ENCODE measurements at regions not wholly inside any gene's neighbourhood (a gene's known extent, or its start where the extent isn't known, plus 50 kb on each side); places are given as distances from the start of the nearest gene placed in this dataset.

DNA sequence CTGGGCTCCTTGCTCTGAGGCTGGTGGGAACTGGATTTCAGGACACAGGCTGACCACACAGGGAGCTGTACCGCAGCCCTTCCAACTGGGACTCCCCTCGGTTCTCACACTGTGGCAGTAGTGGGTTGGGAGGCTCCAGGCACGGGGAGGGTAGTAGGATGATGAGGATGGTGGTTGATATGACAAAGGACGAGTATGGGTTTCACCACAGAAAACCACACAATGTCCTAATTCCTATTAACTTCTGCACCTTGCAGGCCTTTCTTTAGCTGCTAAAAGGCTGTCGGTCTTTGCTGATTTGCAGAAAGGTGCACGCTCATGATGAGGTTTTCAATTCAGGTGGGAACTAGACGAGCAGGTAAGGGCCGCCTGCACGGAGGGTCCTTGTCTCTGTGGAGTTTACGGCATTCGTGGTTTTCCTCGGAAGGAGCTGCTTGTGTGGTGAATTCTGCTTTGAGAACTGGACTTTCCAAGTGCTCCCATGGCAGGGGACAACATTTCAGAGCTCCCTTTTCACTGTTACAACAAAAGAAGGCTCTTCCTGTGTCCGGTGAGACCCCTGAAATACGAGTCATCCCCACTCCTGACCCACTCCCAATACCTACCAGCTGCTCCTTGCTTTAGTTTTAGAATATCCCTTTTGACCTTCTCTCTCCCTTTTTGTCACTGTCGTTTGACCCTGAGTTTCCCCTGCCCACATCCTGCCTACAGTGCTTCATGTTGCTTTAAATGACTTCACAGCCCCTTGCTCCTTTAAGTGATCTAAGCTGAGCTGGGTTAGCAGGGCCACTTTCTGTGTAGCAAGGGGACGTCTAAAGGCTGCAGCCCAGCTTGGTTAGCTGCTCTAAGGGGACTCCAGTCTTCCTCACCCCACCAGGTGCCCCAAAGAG, 125.1 kb downstream of the MRPS6 start:
- no peaks in the 10 kb centered on the region for H3K9me3 ChIP-seq (ENCODE audit: control insufficient read depth, insufficient read depth, low read length)
- TF ChIP-seq, protein P1, sequence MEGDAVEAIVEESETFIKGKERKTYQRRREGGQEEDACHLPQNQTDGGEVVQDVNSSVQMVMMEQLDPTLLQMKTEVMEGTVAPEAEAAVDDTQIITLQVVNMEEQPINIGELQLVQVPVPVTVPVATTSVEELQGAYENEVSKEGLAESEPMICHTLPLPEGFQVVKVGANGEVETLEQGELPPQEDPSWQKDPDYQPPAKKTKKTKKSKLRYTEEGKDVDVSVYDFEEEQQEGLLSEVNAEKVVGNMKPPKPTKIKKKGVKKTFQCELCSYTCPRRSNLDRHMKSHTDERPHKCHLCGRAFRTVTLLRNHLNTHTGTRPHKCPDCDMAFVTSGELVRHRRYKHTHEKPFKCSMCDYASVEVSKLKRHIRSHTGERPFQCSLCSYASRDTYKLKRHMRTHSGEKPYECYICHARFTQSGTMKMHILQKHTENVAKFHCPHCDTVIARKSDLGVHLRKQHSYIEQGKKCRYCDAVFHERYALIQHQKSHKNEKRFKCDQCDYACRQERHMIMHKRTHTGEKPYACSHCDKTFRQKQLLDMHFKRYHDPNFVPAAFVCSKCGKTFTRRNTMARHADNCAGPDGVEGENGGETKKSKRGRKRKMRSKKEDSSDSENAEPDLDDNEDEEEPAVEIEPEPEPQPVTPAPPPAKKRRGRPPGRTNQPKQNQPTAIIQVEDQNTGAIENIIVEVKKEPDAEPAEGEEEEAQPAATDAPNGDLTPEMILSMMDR (IDR thresholded peaks at IDR 0.05; ENCODE audit: low read depth, low read length): no peak
- ChIA-PET CTCF (interaction anchor here (0.5 to 1.5 kb wide), 2 partner anchors 275 to 365 kb away, joined by 3 to 7 read pairs; no protein-coding TSS in a partner anchor), POLR2A (interaction anchor here (0.6 kb wide), 1 partner anchor 253 kb away, joined by 7 read pairs; no protein-coding TSS in a partner anchor)
- H3K27ac ChIP-seq (ENCODE audit: low read depth, low read length): no peak overlapping the region
- no peak overlapping the region for H3K4me3 ChIP-seq (ENCODE audit: low read depth, low read length)
- no peak for DNase-seq (ENCODE audit: low read depth, low spot score)
- H3K27me3 ChIP-seq (ENCODE audit: control insufficient read depth, insufficient read depth, low read length): no peaks in the 10 kb centered on the region

DNA sequence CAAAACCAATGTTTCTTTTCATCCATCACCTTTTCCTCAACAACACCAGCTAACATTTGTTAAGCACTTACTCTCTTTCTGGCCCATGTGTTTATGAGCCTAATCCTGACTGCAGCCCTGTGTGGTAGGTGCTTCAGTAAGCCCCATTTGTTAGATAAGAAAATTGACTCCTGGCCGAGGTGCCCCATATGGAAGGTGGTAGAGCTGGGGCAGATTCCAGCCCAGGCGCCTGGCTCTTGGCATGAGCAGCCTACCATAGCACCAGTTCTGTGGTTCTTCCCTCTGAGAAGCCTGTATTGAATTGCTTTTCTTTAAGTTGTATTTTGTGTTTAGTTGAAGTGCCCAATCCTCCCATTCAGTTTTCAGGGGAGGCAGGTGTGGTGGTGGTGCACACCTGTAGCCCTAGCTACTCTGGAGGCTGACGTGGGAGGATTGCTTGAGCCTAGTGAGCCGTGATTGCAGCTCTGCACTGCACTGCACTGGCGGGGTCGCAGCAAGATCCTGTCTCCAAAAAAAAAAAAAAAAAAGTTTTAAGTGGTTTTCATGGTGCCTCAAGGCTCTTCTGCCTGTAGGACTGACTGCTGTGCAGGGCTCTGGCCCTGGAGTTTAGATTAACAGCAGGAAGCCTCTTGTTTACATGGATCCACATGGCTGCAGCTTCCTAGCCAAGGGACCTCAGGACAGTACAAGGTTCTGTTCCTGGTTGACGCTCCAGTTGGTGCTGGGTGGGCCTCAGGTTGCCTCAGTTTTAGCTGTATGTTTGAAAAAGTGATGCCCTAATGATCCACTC, 125.9 kb downstream of the MRPS6 start:
- TF ChIP-seq, protein P1 (IDR thresholded peaks at IDR 0.05; ENCODE audit: low read depth, low read length): no peak
- no peak overlapping the region for H3K27ac ChIP-seq (ENCODE audit: low read depth, low read length)
- no peak for DNase-seq (ENCODE audit: low read depth, low spot score)
- H3K4me3 ChIP-seq (ENCODE audit: low read depth, low read length): no peak overlapping the region
- ChIA-PET POLR2A (interaction anchor here (0.6 kb wide), 1 partner anchor 254 kb away, joined by 7 read pairs; no protein-coding TSS in a partner anchor), CTCF (interaction anchor here (0.5 to 1.5 kb wide), 3 partner anchors 90 to 365 kb away, joined by 3 to 7 read pairs (median 3); no protein-coding TSS in a partner anchor)
- no peaks in the 10 kb centered on the region for H3K27me3 ChIP-seq (ENCODE audit: control insufficient read depth, insufficient read depth, low read length)
- no peaks in the 10 kb centered on the region for H3K9me3 ChIP-seq (ENCODE audit: control insufficient read depth, insufficient read depth, low read length)

DNA sequence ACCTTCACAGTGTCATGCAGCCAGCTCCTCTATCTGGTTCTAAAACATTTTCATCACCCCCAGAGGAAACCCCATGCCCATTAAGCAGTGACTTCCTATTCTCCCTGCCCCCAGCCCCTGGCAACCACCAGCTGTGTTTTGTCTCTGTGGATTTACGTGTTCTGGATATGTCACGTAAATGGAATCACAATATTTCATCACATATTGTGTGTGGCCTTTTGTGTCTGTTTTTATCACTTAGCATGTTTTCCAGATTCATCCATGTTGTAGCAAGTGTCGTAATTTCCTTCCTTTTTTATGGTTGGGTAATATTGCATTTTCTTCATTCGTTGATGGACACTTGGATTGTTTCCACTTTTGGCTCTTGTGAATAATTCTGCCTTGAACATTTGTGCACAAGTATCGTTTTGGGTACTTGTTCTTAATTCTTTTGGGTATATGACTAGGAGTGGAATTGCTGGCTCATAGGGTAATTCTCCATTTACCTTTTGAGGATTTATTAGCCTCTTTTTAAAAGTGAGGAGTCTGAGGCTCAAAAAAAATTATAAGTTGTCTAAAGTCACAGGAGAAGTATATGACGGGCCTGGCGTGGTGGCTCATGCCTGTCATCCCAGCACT, 127.0 kb downstream of the MRPS6 start:
- H3K9me3 ChIP-seq (ENCODE audit: control insufficient read depth, insufficient read depth, low read length): no peaks in the 10 kb centered on the region
- no peaks in the 10 kb centered on the region for H3K27me3 ChIP-seq (ENCODE audit: control insufficient read depth, insufficient read depth, low read length)
- H3K4me3 ChIP-seq (ENCODE audit: low read depth, low read length): no peak overlapping the region
- CTCF ChIA-PET: interaction anchor here (1.2 to 2.1 kb wide), 4 partner anchors 17 to 277 kb away, joined by 3 to 46 read pairs (median 6); no protein-coding TSS in a partner anchor
- TF ChIP-seq, protein P1 (IDR thresholded peaks at IDR 0.05; ENCODE audit: low read depth, low read length): no peak
- no peak for DNase-seq (ENCODE audit: low read depth, low spot score)
- POLR2A ChIA-PET: no interaction called here
- no peak overlapping the region for H3K27ac ChIP-seq (ENCODE audit: low read depth, low read length)

DNA sequence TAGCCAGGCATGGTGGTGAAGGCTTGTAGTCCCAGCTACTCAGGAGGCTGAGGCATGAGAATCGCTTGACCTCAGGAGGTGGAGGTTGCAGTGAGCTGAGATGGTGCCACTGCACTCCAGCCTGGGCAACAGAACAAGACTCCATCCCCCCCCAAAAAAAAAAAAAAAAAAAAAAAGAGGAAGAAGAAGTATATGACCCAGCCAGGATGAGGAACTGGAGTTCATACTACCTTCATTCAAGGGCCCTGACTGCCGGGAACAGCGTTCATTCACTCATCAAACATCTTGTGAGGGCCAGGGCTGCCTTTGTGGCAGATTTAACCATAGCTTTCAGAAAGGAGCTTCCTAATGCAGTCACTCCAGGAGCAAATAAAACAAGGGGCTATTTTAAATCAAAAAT, 127.6 kb downstream of the MRPS6 start:
- TF ChIP-seq, protein P1 (IDR thresholded peaks at IDR 0.05; ENCODE audit: low read depth, low read length): no peak
- H3K27me3 ChIP-seq (ENCODE audit: control insufficient read depth, insufficient read depth, low read length): no peaks in the 10 kb centered on the region
- H3K4me3 ChIP-seq (ENCODE audit: low read depth, low read length): no peak overlapping the region
- DNase-seq (ENCODE audit: low read depth, low spot score): no peak
- no peaks in the 10 kb centered on the region for H3K9me3 ChIP-seq (ENCODE audit: control insufficient read depth, insufficient read depth, low read length)
- POLR2A ChIA-PET: interaction anchor here (1.7 kb wide), 1 partner anchor 277 kb away, joined by 5 read pairs; no protein-coding TSS in a partner anchor
- CTCF ChIA-PET: interaction anchor here (0.6 to 2.1 kb wide), 11 partner anchors 10 to 278 kb away, joined by 3 to 46 read pairs (median 6); no protein-coding TSS in a partner anchor
- no peak overlapping the region for H3K27ac ChIP-seq (ENCODE audit: low read depth, low read length)
